HEK293 (cell line): ENCODE measurements at regions not wholly inside any gene's neighbourhood (a gene's known extent, or its start where the extent isn't known, plus 50 kb on each side); places are given as distances from the start of the nearest gene placed in this dataset.

Source experiments
- GLI4 ChIP-seq: fragments of 450-650 bp; formaldehyde crosslinking; IDR thresholded peaks from 2 replicates; pipeline ENCODE4 v1.5.1; 2016; ENCODE audit warnings: missing biosample characterization, missing genetic modification characterization
- MYNN ChIP-seq: fragments of 450-650 bp; formaldehyde crosslinking; IDR thresholded peaks from 2 replicates; pipeline ENCODE4 v1.5.1; 2016; ENCODE audit warnings: missing biosample characterization, missing genetic modification characterization, borderline replicate concordance
- PRDM2 ChIP-seq: fragments of 450-650 bp; formaldehyde crosslinking; IDR thresholded peaks from 2 replicates; pipeline ENCODE4 v1.5.1; 2016; ENCODE audit warnings: missing biosample characterization, missing genetic modification characterization, borderline replicate concordance
- ZBTB20 ChIP-seq: fragments of 450-650 bp; formaldehyde crosslinking; IDR thresholded peaks from 2 replicates; pipeline ENCODE4 v1.5.1; 2016; ENCODE audit warnings: missing biosample characterization, missing genetic modification characterization
- ZNF777 ChIP-seq: fragments of 450-650 bp; formaldehyde crosslinking; IDR thresholded peaks from 2 replicates; pipeline ENCODE4 v1.5.1; 2017; ENCODE audit warnings: missing biosample characterization, missing genetic modification characterization, borderline replicate concordance
- TF ChIP-seq, protein P1 (sequence below): fragments of 450-650 bp; IDR thresholded peaks from 2 replicates; pipeline ENCODE4 v1.5.1; 2018; ENCODE audit warnings: missing biosample characterization, mild to moderate bottlenecking, missing genetic modification characterization
- TF ChIP-seq, protein P2 (sequence below): fragments of 450-650 bp; formaldehyde crosslinking; IDR thresholded peaks from 2 replicates; pipeline ENCODE4 v1.5.1; 2016; ENCODE audit warnings: missing biosample characterization, missing genetic modification characterization

DNA sequence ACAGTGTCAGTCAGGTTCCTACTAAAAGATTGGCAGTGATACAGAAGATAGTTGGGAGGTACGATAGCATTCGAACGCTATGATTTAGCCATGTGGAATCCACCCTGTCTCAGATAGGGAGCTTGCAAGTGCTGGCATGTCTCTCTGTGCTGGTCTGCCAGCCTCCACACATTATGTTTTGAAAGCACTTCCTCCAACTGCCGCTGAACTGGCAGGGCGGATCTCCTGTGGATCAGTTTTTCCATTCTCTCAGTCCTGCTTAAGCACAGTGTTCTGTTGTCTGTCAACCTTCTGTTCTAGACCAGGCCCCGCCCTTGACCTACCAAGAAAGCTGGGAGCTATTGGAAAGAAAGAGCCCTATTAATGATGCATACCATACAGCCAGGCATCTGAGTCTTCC lies 65.5 kb upstream of the PALMD start:
- TF ChIP-seq MYNN (tag by site-specific recombination) (no peak), ZBTB20 (no peak), GLI4 (no peak), ZNF777 (tag by site-specific recombination) (no peak), PRDM2 (no peak)
- TF ChIP-seq, protein P1, sequence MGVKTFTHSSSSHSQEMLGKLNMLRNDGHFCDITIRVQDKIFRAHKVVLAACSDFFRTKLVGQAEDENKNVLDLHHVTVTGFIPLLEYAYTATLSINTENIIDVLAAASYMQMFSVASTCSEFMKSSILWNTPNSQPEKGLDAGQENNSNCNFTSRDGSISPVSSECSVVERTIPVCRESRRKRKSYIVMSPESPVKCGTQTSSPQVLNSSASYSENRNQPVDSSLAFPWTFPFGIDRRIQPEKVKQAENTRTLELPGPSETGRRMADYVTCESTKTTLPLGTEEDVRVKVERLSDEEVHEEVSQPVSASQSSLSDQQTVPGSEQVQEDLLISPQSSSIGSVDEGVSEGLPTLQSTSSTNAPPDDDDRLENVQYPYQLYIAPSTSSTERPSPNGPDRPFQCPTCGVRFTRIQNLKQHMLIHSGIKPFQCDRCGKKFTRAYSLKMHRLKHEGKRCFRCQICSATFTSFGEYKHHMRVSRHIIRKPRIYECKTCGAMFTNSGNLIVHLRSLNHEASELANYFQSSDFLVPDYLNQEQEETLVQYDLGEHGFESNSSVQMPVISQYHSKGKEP (tag by site-specific recombination) = no peak
- TF ChIP-seq, protein P2, sequence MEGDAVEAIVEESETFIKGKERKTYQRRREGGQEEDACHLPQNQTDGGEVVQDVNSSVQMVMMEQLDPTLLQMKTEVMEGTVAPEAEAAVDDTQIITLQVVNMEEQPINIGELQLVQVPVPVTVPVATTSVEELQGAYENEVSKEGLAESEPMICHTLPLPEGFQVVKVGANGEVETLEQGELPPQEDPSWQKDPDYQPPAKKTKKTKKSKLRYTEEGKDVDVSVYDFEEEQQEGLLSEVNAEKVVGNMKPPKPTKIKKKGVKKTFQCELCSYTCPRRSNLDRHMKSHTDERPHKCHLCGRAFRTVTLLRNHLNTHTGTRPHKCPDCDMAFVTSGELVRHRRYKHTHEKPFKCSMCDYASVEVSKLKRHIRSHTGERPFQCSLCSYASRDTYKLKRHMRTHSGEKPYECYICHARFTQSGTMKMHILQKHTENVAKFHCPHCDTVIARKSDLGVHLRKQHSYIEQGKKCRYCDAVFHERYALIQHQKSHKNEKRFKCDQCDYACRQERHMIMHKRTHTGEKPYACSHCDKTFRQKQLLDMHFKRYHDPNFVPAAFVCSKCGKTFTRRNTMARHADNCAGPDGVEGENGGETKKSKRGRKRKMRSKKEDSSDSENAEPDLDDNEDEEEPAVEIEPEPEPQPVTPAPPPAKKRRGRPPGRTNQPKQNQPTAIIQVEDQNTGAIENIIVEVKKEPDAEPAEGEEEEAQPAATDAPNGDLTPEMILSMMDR (tag by site-specific recombination) = no peak
